HG02840 (cell line): ENCODE measurements at regions not wholly inside any gene's neighbourhood (a gene's known extent, or its start where the extent isn't known, plus 50 kb on each side); places are given as distances from the start of the nearest gene placed in this dataset.
"Not testable (repeated sequence)": the region's sequence is repeated elsewhere in the genome, so short reads cannot be mapped to it uniquely, and the experiment has no call there.

Source experiments
- ATAC-seq: cut with Tn5 transposase; IDR thresholded peaks from one replicate; pipeline ENCODE4 v1.9.1; 2021; ENCODE audit warnings: mild to moderate bottlenecking, moderate library complexity, moderate number of reproducible peaks; ENCODE audit not compliant: unreplicated experiment, low FRiP score

DNA sequence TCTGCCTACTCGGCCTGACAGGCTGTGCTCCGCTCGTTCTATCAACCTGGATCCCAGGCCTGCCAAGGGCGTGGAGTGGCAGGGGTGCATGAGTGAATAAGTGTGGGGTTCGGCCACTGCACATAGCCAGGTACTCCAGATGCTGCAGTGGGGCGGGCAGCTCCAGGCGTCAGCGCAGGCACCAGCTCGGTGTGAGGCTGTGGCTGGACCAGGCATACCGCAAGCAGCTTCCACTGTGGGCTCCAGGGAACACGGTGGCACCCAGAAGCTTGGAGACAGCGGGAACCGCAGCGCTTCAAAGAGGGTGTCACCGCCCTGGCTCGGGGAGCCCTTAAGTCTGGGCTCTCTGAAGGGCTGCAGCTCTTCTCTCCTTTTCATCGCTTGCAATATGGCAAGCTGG is 1630.2 kb downstream of the OLFM4 start:
- no peak for ATAC-seq

- no peak for ATAC-seq
Measured at GRCh38 chr13:54660277-54660676, 1631.7 kb downstream of the OLFM4 start.

- no peak for ATAC-seq
Measured at GRCh38 chr13:54676526-54677113, 1648.0 kb downstream of the OLFM4 start.

DNA sequence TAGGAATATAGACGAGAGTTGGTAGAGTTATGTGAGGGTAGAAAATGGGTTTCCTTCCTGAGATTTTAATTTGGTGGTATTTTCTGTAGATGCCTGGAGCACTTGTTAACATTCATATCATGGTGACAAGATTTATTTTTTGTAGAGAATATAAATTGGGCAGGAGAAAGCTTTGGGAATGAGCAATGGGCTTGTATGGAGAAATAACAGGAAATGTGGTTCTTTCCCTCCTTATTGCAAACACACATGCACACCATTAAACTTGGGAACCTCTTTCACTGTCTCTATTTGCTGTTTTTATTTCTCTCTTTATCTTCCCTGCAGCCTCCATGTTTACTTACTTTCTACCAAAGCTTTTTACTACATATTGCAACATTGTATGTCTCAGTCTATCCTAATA is 1653.6 kb downstream of the OLFM4 start:
- no peak for ATAC-seq

- ATAC-seq: no peak
Measured at GRCh38 chr13:54687173-54687572, 1658.6 kb downstream of the OLFM4 start.

DNA sequence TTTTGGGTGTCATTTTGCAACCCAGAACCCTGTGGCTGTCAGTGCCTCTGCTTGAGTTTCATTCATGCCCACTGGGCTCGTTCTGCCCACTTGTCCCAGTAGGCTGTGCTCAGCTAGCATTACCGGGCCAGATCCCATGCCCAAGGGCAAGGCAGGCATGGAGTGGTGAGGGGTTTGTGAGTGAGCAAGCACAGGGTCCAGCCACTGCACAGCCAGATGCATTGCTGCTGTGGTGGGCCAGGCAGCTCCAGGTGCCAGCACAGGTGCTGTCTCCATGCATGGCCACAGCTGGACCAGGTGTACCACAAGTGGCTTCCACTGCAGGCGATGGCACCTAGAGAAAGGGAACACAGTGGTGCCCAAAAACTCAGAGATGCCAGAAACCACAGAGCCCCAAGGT is 1671.2 kb downstream of the OLFM4 start:
- ATAC-seq: no peak

- no peak for ATAC-seq
Measured at GRCh38 chr13:54705738-54706137, 1677.1 kb downstream of the OLFM4 start.

DNA sequence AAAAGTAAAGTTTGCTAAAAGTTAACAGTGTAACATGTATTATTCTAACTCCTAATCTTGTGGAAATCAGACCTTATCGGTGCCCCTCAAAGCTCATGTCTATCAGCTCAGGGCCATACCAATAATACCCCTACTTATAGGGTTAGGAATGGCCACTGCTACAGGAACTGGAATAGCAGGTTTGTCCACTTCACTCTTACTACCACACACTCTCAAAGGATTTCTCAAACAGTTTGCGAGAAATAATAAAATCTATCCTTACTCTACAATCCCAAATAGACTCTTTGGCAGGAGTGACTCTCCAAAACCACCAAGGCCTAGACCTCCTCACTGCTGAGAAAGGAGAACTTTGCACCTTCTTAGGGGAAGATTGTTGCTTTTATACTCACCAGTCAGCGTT is 1677.7 kb downstream of the OLFM4 start:
- no peak for ATAC-seq

GRCh38 chr13:54709546-54709945 is 1680.9 kb downstream of the OLFM4 start:
- ATAC-seq: no peak

- ATAC-seq: no peak
Measured at GRCh38 chr13:54733639-54734038, 1705.0 kb downstream of the OLFM4 start.

- not testable (repeated sequence) for ATAC-seq
Measured at GRCh38 chr13:54737211-54737610, 1708.6 kb downstream of the OLFM4 start.

GRCh38 chr13:54742984-54743383 is 1714.4 kb downstream of the OLFM4 start:
- no peak for ATAC-seq

DNA sequence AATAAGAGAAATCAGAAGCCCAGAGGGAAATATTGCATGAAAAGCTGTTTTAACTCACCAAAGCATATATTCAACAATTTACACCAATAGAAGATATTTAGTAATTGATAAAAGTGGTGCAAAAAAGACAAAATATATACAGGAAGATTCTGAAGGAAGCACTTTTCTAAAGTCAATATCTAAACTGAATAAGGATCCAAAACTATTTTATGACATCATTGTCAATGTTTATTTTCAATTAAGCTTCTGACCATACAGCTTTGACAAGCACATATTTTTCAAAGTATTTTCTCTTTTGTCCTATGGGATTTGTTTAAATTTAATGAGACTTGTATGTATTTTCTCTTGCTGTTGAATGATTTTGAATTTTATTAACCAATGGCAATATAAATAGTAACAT is 1716.1 kb downstream of the OLFM4 start:
- no peak for ATAC-seq

GRCh38 chr13:54750521-54750920 is 1721.9 kb downstream of the OLFM4 start:
- ATAC-seq: no peak

GRCh38 chr13:54758795-54759194 is 1730.2 kb downstream of the OLFM4 start:
- ATAC-seq: no peak

- no peak for ATAC-seq
Measured at GRCh38 chr13:54768214-54768613, 1739.6 kb downstream of the OLFM4 start.

DNA sequence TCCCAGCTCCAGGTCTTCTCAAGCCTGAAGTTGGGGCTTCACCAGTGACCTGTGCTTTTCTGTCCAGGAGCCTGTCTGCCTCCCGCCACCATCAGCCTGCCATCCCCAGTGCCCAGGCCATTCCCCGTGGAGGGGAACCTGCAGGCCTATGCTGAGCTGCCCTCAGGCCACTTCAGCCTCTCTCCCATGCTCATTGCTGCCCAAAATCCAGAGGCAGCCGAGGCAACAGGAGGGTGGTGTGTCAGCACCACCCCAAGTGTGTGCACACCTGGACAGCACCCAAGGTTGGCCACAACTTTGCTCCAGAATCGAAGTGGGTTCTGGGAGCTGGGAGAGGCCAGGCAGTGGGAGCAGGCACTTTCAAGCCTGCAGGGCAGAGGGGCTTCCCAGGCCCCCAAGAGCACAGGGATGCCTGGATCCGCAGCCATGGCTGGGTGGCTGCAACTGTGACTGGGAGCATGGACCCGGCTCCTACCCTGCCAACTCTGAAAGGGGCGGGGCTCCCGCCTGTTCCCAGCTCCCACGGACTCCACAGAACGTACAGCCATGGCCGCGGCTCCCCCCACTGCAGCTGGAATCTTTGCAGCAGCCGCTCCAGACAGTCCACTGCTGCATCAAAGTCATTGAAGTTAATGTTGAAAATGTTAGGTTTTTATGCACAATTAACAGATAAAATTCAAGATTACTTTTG is 1747.0 kb downstream of the OLFM4 start:
- no peak for ATAC-seq

DNA sequence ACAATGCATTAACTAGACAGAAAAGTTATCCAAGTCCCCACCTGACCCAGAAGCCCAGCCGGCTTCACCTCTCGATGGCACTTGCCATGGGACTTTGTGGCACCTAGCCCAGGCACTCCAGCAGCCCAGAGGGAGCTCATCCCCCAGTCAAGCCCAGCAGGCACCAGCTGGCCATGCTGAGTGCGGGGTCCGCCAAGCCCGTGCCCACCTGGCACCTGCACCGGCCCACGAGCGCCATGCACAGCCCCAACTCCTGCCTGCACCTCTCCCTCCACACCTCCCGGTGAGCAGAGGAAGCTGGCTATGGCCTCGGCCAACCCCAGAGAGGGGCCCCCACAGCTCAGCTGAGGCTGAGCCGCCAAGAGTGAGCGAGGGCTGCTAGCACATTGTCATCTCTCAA is 1759.1 kb downstream of the OLFM4 start:
- no peak for ATAC-seq

DNA sequence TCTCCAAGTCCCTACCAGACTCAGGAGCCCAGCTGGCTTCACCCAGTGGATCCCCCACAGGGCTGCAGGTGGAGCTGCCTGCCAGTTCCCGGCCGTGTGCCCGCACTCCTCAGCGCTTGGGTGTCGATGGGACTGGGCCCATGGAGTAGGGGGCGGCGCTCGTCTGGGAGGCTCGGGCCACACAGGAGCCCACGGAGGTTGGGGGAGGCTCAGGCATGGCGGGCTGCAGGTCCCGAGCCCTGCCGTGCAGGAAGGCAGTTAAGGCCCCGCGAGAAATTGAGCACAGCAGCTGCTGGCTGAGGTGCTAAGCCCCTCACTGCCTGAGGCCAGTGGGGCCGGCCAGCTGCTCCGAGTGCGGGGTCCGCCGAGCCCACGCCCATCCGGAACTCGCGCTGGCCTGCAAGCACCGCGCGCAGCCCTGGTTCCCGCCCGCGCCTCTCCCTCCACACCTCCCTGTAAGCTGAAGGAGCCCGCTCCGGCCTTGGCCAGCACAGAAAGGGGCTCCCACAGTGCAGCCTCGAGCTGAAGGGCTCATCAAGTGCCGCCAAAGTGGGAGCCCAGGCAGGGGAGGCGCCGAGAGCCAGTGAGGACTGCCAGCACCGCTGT is 1771.1 kb downstream of the OLFM4 start:
- no peak for ATAC-seq

DNA sequence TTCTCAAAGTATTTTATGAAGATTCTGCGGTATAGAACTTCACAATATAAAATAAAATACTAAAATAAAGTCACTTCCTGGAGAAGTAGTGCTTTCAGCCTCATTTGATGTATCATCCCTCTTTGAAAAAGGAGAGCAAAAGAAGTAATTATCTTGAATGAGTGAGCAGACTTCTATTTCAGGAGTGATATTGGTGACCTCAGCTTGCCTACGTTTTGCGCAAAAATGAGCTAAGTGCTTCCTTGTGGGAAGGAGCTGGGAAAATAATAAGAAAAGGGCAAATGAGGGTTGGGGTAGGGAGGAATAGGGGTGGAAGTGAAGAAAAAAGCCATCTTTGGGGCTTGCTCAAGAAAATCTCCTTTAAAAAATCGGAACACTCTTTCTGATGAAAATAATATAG is 1773.6 kb downstream of the OLFM4 start:
- no peak for ATAC-seq

DNA sequence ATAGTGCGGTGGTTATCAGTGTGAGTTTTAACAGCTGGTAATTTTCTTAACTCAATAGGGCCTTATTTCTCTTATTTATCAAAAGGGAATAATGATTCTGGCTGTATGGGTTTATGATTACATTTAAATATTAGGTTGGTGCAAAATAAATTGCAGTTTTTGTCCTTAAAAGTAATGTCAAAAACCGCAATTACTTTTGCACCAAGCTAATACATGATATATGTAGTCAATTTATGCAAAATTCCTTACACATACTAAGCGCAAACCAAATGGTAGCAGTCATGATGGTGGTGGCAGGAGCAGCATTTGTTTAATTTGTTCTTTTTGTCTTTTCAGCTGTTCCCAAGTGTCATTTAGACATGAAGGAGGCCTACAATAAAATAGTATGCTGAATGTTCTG is 1777.1 kb downstream of the OLFM4 start:
- no peak for ATAC-seq

DNA sequence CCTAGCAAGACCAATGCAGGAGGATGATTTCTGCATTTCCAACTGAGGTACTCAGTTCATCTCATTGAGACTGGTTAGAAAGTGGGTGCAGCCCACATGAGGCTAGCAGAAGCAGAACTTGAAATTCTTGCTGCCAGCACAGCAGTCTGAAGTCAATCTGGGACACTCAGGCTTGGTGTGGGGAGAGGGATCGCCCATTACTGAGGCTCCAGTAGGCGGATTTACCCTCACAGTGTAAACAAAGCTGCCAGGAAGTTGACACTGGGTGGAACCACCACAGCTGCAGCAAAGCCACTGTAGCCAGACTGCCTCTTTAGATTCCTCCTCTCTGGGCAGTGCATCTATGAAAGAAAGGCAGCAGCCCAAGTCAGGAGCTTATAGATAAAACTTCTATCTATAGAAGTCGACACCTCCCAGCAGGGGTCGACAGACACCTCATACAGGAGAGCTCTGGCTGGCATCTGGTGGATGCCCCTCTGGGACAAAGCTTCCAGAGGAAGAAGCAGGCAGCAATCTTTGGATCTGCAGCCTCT is 1793.4 kb downstream of the OLFM4 start:
- ATAC-seq: not testable (repeated sequence)
